ENCODE measurements at regions not wholly inside any gene's neighbourhood (a gene's known extent, or its start where the extent isn't known, plus 50 kb on each side); places are given as distances from the start of the nearest gene placed in this dataset.

GRCh38 chr16:54342966-54343365 lies 56.4 kb upstream of the IRX3 start:
- no peak for TF ChIP-seq CTCF (IDR thresholded peaks at IDR 0.05)
- TF ChIP-seq POLR2A (IDR thresholded peaks at IDR 0.05): no peak
